ENCODE measurements at regions not wholly inside any gene's neighbourhood (a gene's known extent, or its start where the extent isn't known, plus 50 kb on each side); places are given as distances from the start of the nearest gene placed in this dataset.

DNA sequence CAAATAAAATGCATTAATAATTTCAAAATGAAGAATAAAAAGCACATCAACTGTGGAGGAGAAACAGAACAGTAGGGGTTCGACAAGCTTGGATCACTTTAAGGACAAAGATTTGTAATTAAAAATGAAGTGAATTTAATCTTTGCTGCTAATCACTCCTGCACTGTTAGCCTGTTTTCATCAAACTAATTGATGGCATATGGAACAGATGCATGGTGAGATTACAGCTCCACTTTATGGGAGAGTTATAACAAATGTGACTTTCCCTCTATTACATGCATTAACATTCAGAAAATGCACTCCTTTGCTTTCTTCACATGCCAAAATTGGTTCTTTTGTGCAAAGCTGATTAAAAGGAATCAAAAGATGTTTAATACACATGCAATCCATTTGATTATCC is 207.2 kb upstream of the C21orf91 start:
- Histone ChIP-seq H3K4me1 (ENCODE audit: control insufficient read depth, insufficient read depth, low read length) (no peaks in the 10 kb centered on the region), H3K27ac (ENCODE audit: extremely low read depth, low read depth, low read length) (no peak overlapping the region), H3K4me3 (ENCODE audit: low read depth, low read length) (no peak overlapping the region), H3K9me3 (ENCODE audit: control insufficient read depth, insufficient read depth, low read depth, low read length) (no peaks in the 10 kb centered on the region), H3K36me3 (ENCODE audit: control insufficient read depth in 2 of 2, insufficient read depth in 1 of 2, low read length in 2 of 2) (no peaks in the 10 kb centered on the region)
- ChIA-PET CTCF (no interaction called here), POLR2A (no interaction called here)
- TF ChIP-seq ZNF610 (tag by site-specific recombination; IDR thresholded peaks at IDR 0.05; ENCODE audit: borderline replicate concordance) (no peak), ZNF76 (tag by site-specific recombination; IDR thresholded peaks at IDR 0.05; ENCODE audit: borderline replicate concordance, low read depth) (no peak), ZBTB1 (tag by site-specific recombination; IDR thresholded peaks at IDR 0.05) (no peak), ZNF133 (tag by site-specific recombination; IDR thresholded peaks at IDR 0.05) (no peak), ZEB2 (tag by site-specific recombination; IDR thresholded peaks at IDR 0.05) (no peak), EGR2 (tag by site-specific recombination; IDR thresholded peaks at IDR 0.05; ENCODE audit: low read depth) (no peak), YY2 (tag by site-specific recombination; IDR thresholded peaks at IDR 0.05) (no peak), ZBTB7A (tag by site-specific recombination; IDR thresholded peaks at IDR 0.05; ENCODE audit: low read depth) (no peak), ZFHX2 (tag by site-specific recombination; conservative IDR thresholded peaks at IDR 0.05) (no peak), MYNN (tag by site-specific recombination; IDR thresholded peaks at IDR 0.05; ENCODE audit: borderline replicate concordance) (no peak)
- TF ChIP-seq, protein P1, sequence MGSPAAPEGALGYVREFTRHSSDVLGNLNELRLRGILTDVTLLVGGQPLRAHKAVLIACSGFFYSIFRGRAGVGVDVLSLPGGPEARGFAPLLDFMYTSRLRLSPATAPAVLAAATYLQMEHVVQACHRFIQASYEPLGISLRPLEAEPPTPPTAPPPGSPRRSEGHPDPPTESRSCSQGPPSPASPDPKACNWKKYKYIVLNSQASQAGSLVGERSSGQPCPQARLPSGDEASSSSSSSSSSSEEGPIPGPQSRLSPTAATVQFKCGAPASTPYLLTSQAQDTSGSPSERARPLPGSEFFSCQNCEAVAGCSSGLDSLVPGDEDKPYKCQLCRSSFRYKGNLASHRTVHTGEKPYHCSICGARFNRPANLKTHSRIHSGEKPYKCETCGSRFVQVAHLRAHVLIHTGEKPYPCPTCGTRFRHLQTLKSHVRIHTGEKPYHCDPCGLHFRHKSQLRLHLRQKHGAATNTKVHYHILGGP (tag by site-specific recombination; IDR thresholded peaks at IDR 0.05): no peak

DNA sequence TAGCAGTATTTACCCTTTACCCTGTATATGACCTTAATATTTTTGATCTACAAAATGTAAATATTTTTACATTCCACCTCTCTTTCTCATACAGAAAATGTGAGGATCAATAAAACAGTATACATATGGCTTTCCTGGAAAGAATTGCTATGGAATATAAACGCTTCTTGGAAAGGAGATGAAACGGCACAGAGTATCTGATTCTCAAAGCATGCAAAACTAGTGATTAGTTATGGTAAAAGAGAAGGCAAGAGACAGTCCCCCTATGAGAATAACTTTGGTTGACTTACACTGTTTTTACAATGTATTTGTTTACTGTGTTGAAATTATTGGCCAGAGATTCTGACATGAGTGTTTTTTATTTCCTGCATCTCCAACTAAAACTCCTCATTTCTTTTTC is 204.6 kb upstream of the C21orf91 start:
- Histone ChIP-seq H3K4me3 (ENCODE audit: low read depth, low read length) (no peak overlapping the region), H3K4me1 (ENCODE audit: control insufficient read depth, insufficient read depth, low read length) (no peaks in the 10 kb centered on the region), H3K9me3 (ENCODE audit: control insufficient read depth, insufficient read depth, low read depth, low read length) (no peaks in the 10 kb centered on the region), H3K27ac (ENCODE audit: extremely low read depth, low read depth, low read length) (no peak overlapping the region), H3K36me3 (ENCODE audit: control insufficient read depth in 2 of 2, insufficient read depth in 1 of 2, low read length in 2 of 2) (no peaks in the 10 kb centered on the region)
- no peak for TF ChIP-seq OSR2 (tag by site-specific recombination; IDR thresholded peaks at IDR 0.05)
- no peak for TF ChIP-seq ZNF169 (tag by site-specific recombination; IDR thresholded peaks at IDR 0.05)
- no peak for TF ChIP-seq ZNF202 (tag by site-specific recombination; IDR thresholded peaks at IDR 0.05; ENCODE audit: borderline replicate concordance)
- TF ChIP-seq MEIS1 (CRISPR knock-in tag; IDR thresholded peaks at IDR 0.05; ENCODE audit: borderline replicate concordance): no peak
- TF ChIP-seq, protein P2, sequence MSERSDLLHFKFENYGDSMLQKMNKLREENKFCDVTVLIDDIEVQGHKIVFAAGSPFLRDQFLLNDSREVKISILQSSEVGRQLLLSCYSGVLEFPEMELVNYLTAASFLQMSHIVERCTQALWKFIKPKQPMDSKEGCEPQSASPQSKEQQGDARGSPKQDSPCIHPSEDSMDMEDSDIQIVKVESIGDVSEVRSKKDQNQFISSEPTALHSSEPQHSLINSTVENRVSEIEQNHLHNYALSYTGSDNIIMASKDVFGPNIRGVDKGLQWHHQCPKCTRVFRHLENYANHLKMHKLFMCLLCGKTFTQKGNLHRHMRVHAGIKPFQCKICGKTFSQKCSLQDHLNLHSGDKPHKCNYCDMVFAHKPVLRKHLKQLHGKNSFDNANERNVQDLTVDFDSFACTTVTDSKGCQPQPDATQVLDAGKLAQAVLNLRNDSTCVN (tag by site-specific recombination; optimal IDR thresholded peaks at IDR 0.05): no peak
- TF ChIP-seq ZNF350 (tag by site-specific recombination; IDR thresholded peaks at IDR 0.05): no peak
- no peak for TF ChIP-seq BCL11B (tag by site-specific recombination; IDR thresholded peaks at IDR 0.05; ENCODE audit: low read depth)
- TF ChIP-seq ZNF423 (tag by site-specific recombination; IDR thresholded peaks at IDR 0.05): no peak
- TF ChIP-seq, protein P3, sequence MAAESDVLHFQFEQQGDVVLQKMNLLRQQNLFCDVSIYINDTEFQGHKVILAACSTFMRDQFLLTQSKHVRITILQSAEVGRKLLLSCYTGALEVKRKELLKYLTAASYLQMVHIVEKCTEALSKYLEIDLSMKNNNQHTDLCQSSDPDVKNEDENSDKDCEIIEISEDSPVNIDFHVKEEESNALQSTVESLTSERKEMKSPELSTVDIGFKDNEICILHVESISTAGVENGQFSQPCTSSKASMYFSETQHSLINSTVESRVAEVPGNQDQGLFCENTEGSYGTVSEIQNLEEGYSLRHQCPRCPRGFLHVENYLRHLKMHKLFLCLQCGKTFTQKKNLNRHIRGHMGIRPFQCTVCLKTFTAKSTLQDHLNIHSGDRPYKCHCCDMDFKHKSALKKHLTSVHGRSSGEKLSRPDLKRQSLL (tag by site-specific recombination; IDR thresholded peaks at IDR 0.05): no peak
- TF ChIP-seq, protein P4, sequence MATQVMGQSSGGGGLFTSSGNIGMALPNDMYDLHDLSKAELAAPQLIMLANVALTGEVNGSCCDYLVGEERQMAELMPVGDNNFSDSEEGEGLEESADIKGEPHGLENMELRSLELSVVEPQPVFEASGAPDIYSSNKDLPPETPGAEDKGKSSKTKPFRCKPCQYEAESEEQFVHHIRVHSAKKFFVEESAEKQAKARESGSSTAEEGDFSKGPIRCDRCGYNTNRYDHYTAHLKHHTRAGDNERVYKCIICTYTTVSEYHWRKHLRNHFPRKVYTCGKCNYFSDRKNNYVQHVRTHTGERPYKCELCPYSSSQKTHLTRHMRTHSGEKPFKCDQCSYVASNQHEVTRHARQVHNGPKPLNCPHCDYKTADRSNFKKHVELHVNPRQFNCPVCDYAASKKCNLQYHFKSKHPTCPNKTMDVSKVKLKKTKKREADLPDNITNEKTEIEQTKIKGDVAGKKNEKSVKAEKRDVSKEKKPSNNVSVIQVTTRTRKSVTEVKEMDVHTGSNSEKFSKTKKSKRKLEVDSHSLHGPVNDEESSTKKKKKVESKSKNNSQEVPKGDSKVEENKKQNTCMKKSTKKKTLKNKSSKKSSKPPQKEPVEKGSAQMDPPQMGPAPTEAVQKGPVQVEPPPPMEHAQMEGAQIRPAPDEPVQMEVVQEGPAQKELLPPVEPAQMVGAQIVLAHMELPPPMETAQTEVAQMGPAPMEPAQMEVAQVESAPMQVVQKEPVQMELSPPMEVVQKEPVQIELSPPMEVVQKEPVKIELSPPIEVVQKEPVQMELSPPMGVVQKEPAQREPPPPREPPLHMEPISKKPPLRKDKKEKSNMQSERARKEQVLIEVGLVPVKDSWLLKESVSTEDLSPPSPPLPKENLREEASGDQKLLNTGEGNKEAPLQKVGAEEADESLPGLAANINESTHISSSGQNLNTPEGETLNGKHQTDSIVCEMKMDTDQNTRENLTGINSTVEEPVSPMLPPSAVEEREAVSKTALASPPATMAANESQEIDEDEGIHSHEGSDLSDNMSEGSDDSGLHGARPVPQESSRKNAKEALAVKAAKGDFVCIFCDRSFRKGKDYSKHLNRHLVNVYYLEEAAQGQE (tag by site-specific recombination; IDR thresholded peaks at IDR 0.05): no peak
- no peak for TF ChIP-seq ZNF132 (tag by site-specific recombination; IDR thresholded peaks at IDR 0.05; ENCODE audit: borderline replicate concordance)
- no peak for TF ChIP-seq GLIS1 (tag by site-specific recombination; IDR thresholded peaks at IDR 0.05)
- TF ChIP-seq OVOL3 (tag by site-specific recombination; IDR thresholded peaks at IDR 0.05): no peak
- TF ChIP-seq ZNF654 (tag by site-specific recombination; IDR thresholded peaks at IDR 0.05; ENCODE audit: low read depth): no peak
- POLR2A ChIA-PET: no interaction called here
- CTCF ChIA-PET: no interaction called here
